ENCODE measurements at regions not wholly inside any gene's neighbourhood (a gene's known extent, or its start where the extent isn't known, plus 50 kb on each side); places are given as distances from the start of the nearest gene placed in this dataset.

GRCh38 chr1:112342558-112342957 lies 53.5 kb upstream of the CTTNBP2NL start:
- TF ChIP-seq POLR2AphosphoS5 (IDR thresholded peaks at IDR 0.05) (no peak), CTCF (IDR thresholded peaks at IDR 0.05) (no peak), POLR2A (IDR thresholded peaks at IDR 0.05) (no peak), EP300 (IDR thresholded peaks at IDR 0.05) (no peak)

GRCh38 chr1:112344754-112345423 lies 51.1 kb upstream of the CTTNBP2NL start:
- TF ChIP-seq POLR2AphosphoS5 (IDR thresholded peaks at IDR 0.05) (no peak), CTCF (IDR thresholded peaks at IDR 0.05) (no peak), POLR2A (IDR thresholded peaks at IDR 0.05) (no peak), EP300 (IDR thresholded peaks at IDR 0.05) (no peak)
- WGBS = 60% methylated on average over 7 of the region's 7 CpGs
- Histone ChIP-seq H3K4me3 (no peak overlapping the region), H3K36me3 (no peaks in the 10 kb centered on the region), H3K9me3 (no peaks in the 10 kb centered on the region), H3K27me3 (no peaks in the 10 kb centered on the region), H3K27ac (no peak overlapping the region), H3K4me1 (no peaks in the 10 kb centered on the region)
- no peak for DNase-seq (ENCODE audit: low spot score in 2 of 2)

More at GRCh38 chr1:112342558-112342957, 53.5 kb upstream of the CTTNBP2NL start:
- Histone ChIP-seq H3K36me3 (no peaks in the 10 kb centered on the region), H3K4me3 (no peak overlapping the region), H3K4me1 (no peaks in the 10 kb centered on the region), H3K27ac (no peak overlapping the region), H3K27me3 (no peaks in the 10 kb centered on the region), H3K9me3 (no peaks in the 10 kb centered on the region)
- DNase-seq (ENCODE audit: low spot score in 2 of 2) = no peak
- 47% methylated on average over 3 of the region's 3 CpGs for WGBS

Measured in suprapubic skin (tissue), 4 donors.